Activated CD8-positive, alpha-beta memory T cell treated with anti-CD3 and anti-CD28 coated beads, Interleukin-2, amount 50 U/mL, for 48 hours (primary cell): ENCODE measurements at regions not wholly inside any gene's neighbourhood (a gene's known extent, or its start where the extent isn't known, plus 50 kb on each side); places are given as distances from the start of the nearest gene placed in this dataset.
A peak's percentile ranks its signal among the peaks of the same experiment; 100 is the strongest.

Experiments used
- DNase-seq: peaks from one replicate; pipeline ENCODE4 v3.0.0-alpha.2; 2020

- no peak for DNase-seq
Observed at GRCh38 chr15:35736150-35736549, 190.2 kb upstream of the DPH6 start.

- no peak for DNase-seq
Observed at GRCh38 chr15:35737441-35737840, 191.5 kb upstream of the DPH6 start.

DNA sequence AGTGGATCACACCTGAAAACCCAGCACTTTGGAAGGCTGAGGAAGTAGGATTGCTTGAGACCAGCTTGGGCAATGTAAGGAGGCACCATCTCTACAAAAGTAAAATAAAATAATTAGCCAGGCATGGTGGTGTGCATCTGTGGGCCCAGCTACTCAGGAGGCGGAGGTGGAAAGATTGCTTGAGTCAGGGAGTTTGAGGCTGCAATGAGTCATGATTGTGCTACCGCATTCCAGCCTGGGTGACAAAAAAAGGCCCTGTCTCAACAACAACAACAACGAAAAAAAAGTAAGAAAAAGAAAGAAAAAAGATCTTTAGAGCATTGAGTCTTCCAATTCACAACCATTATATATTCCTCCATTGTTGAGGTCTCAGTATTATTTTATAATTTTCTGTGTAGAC is 192.4 kb upstream of the DPH6 start:
- DNase-seq: no peak

DNA sequence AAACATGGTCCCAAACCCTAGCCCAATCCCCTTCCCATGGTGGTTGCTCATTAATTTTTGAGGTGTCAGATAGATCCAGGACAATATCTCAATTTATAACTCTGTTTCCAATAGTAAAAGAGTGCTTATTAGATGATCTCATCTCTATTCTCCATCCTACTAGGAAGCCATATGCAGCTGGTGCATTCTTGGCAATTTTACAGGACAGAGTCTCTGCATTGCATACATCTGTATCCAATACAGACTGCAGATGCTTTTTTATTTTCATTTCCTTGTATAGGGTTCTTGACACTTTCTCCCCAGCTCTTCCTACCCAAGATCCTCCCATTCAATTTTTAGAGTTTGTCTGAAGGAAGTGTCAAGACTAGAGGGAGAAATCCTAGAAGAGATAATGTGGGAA is 194.8 kb upstream of the DPH6 start:
- DNase-seq: no peak

- DNase-seq: no peak
Observed at GRCh38 chr15:35741395-35741794, 195.4 kb upstream of the DPH6 start.

DNA sequence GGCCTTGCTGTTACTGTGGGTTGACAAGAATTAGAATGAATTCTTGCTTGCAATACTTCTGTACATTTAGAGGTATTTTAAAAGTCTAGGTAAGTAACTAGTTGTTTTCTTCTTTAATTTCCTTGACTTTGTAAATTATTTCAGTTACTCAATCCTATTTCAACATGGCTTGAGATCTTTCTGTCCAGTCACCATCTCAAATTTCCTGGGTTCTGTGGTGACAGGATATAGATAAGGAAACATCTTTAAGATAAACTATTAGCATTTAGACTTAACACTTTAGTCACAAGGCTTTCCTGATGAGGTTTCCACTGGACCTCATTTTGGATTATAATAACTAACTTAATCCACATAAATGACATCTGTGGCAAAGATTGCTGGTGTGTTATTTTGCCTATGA is 195.9 kb upstream of the DPH6 start:
- DNase-seq: no peak

GRCh38 chr15:35743321-35743720 is 197.4 kb upstream of the DPH6 start:
- DNase-seq: no peak

GRCh38 chr15:35746121-35746520 is 200.2 kb upstream of the DPH6 start:
- DNase-seq: no peak

DNA sequence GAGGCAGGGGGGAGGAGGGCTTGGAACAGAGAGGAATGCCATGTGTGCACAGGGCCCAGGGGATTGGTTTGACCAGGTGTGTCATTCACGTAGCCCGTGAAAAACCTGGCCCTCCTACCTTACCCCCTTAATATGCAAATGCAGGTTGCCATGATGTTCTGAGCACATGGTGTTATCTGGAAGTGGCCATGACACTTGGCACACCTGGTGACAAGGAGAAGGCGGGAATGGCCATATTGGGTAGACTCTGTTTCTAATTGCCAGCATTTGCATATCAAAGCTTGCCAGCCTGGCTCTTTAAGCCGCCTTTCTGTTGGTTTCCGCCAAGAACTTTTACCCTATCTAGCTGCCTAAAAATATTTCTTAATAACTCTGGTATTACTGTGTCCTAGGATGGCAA is 202.1 kb upstream of the DPH6 start:
- DNase-seq: no peak

- DNase-seq: no peak
Observed at GRCh38 chr15:35750051-35750450, 204.1 kb upstream of the DPH6 start.

DNA sequence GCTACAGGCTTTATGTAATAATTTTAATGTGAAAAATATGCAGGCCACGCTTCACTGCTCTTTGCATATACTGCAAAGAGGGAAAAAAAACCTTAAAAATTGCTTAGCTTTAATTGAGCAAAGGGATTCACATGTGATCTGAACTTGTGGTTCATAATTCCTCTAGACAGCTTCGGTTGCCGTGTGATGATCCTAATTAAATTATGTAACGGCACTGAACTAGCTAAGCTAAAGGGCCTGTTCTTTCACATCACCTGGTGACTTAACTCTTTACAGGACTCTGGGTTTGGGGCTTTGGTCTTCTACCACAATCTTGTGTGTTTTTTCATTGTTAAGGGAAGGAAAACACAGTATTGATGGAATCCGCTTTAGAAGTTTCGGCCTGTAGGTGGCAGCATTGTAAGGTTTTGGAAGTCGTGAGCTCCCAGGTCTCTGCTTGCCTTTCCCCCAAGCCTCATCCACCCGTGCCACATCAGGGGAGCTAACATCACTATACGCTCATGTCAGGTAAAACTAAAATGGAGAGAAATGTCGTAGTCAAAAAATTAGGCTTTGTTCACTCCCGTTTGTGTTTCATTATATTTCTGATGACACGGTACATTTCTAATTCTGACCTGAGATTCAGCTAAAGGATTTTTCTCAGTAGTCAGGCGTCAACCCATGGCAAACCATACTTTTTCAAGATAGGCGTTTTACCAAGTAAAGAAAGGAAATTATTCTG is 205.6 kb upstream of the DPH6 start:
- DNase-seq: peak; percentile 72

DNA sequence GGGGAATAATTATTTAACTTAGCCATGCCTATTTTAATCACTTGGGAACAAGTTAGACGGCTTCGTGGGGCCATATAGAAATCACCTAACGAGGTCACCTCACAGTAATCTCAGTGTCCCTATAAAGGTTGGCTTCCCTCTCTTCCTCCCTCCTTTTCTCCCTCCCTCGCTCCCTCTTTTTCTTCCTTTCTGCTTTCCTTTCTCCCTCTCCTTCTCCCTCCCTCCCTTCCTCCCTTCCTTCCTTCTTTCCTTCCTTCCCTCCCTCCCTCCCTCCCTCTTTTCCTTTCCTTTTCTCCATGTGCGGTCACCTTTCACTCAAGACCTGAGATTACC is 206.1 kb upstream of the DPH6 start:
- DNase-seq: no peak

DNA sequence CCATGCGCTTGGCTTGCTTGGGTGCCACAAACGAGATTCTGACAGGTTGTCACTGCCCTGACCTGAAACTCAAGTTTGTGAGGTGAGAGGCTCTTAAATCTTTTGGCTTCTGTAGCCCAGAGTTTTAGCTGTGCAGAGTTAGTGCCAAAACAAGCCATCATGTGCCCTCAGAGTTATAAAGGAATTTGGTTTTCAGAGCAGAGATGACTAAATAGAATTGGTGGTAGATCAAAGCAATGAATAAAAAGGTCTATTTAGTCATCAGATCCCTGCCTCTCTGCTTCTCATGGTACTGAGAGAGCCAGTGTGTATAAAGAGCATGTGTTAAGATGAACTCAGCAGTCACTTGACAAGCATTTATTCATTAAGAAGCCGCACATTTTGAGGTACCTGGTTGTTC is 207.5 kb upstream of the DPH6 start:
- no peak for DNase-seq

DNA sequence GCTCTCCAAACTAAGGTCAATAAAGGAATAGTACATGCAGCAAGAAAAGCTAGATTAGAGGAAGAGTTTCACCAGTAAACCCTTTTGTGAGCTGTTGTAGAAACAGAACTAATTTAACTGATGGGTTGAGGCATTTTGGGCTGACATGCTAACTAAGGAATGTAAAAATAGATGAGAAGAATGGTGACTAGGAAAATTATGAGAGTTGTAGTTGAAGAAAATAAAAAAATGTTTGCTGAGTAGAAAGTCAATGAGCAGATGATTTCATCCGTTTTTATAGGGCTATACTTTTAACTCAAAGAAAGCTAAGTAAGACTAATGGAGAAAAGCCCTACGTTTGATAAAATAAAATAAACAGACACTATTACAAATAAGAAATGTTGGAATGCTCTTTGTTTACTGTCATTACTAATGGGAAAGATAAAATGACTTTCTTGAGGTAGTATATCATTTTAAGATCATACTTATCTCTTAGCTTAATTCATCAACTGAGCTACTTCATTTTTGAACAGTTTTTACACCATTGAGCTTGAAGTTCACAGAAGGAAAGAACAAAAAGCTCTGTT is 209.4 kb upstream of the DPH6 start:
- DNase-seq: no peak

- no peak for DNase-seq
Observed at GRCh38 chr15:35756623-35757022, 210.7 kb upstream of the DPH6 start.

GRCh38 chr15:35757361-35757760 is 211.4 kb upstream of the DPH6 start:
- DNase-seq: no peak

DNA sequence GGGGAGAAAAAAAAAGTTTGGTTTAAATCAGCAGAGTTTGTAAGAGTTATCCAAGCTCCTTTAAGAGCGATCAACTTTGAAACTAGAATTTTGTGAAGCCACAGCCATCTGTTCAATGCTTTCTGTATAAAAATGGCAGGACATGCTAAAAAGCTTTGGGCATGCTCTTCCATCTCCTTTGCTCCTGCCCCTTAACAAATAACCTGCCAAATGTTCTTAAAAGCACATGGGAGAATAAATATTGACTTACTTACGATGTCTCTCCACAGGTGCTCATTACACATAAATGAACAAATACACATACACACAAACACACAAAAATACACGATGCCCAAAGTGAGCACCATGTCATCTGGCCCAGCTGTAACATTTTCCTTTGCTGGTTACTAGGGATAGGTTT is 211.8 kb upstream of the DPH6 start:
- DNase-seq: no peak

DNA sequence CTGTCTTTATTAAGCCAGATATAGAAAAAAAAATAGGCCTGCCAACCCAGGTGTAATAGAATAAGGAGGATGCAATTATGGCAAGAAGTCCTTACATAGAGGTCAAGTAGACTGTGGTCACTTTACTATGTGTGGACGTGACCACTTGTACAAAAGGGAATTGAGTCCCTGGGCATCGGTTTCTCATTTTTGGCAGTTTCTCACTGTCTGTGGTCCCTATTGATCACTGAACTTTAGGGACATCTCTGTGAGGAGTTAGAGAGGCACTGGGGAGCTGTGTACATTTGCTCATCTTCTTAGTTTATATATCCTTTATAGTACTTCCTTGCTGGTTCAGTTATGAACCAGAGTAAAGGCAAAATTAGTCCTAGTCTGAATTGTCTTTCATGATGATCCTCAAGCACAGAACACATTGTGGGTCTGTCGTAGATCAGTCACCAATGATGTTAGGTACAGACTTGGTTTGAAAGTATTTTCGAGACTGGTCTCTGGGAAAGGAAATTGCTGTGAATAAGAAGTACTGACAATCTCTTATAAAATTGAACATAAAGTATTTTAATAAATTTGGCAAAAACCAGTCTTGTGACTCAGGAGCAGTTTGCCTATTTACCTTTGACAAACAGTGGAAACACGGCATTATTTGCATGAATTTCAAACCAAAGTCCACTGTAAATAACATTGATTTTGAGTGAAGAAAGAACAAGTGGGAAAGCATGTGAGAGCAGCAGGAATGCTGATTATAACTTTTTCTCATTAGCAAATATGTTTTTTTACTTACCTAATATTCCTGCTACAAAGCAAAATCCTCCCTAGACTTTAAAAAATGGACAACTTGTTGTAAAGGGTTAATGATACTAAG is 218.9 kb upstream of the DPH6 start:
- no peak for DNase-seq

DNA sequence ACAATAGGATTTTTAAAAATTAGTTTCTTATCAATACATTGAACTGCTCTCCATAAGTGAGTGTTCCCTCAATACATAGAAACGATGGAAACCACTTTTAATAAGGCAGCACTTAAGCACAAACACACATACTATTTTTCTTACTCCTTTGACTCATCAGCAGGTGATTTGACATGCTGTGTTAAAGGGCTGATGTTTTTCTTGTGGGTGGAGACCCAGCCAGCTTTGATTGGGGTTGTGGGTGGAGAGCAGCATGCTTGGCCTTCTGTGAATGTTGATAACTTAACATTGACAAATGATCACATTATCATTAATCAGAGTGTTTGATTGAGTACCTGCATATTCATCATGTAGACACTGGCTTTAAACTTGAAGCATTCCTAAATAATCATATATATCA is 223.0 kb upstream of the DPH6 start:
- DNase-seq: no peak

GRCh38 chr15:35769656-35770055 is 223.7 kb upstream of the DPH6 start:
- no peak for DNase-seq

GRCh38 chr15:35771746-35772442 is 225.9 kb upstream of the DPH6 start:
- no peak for DNase-seq

- DNase-seq: no peak
Observed at GRCh38 chr15:35774653-35775052, 228.7 kb upstream of the DPH6 start.

- no peak for DNase-seq
Observed at GRCh38 chr15:35775471-35775870, 229.5 kb upstream of the DPH6 start.

- no peak for DNase-seq
Observed at GRCh38 chr15:35777061-35777460, 231.1 kb upstream of the DPH6 start.
